GM23338 (cell line): ENCODE measurements at regions not wholly inside any gene's neighbourhood (a gene's known extent, or its start where the extent isn't known, plus 50 kb on each side); places are given as distances from the start of the nearest gene placed in this dataset.

Experiments used
- ATAC-seq: fragments of 200-7000 bp; cut with Tn5 transposase; 3 replicates; pipeline ENCODE4 v1.9.1; 2020
- DNase-seq: peaks from one replicate; pipeline ENCODE4 v3.0.0-alpha.2; 2015; ENCODE audit warnings: low spot score
- H2AFZ ChIP-seq: fragments of 200-600 bp; sonication (generic); 2 replicates; pipeline ENCODE4 v1.8.0; 2016; ENCODE audit warnings: antibody characterized with exemption, mild to moderate bottlenecking, moderate library complexity
- H3F3A ChIP-seq: fragments of 200-600 bp; sonication (generic); replicated peaks from 2 replicates; pipeline ENCODE4 v1.8.0; 2017; ENCODE audit warnings: antibody characterized with exemption, mixed run types, low read depth
- H3K27ac ChIP-seq: fragments of 200-600 bp; sonication (generic); 2 replicates; pipeline ENCODE4 v1.6.1; 2016; ENCODE audit warnings: low read depth
- H3K27me3 ChIP-seq: fragments of 200-600 bp; sonication (generic); 2 replicates; pipeline ENCODE4 v1.8.0; 2016; ENCODE audit warnings: mild to moderate bottlenecking, mixed run types, moderate library complexity; ENCODE audit not compliant: insufficient read depth
- H3K36me3 ChIP-seq: fragments of 200-600 bp; sonication (generic); 2 replicates; pipeline ENCODE4 v1.8.0; 2016; ENCODE audit warnings: mild to moderate bottlenecking; ENCODE audit not compliant: insufficient read depth
- H3K4me1 ChIP-seq: fragments of 200-600 bp; sonication (generic); 2 replicates; pipeline ENCODE4 v1.8.0; 2016; ENCODE audit warnings: mild to moderate bottlenecking, moderate library complexity; ENCODE audit not compliant: insufficient read depth
- H3K4me2 ChIP-seq: fragments of 200-600 bp; sonication (generic); 2 replicates; pipeline ENCODE4 v1.7.1; 2017; ENCODE audit warnings: mixed run types
- H3K4me3 ChIP-seq: fragments of 200-600 bp; sonication (generic); 2 replicates; pipeline ENCODE4 v1.6.1; 2016; ENCODE audit warnings: mixed run types
- H3K79me2 ChIP-seq: fragments of 200-600 bp; sonication (generic); replicated peaks from 2 replicates; pipeline ENCODE4 v1.8.0; 2017; ENCODE audit warnings: mild to moderate bottlenecking; ENCODE audit not compliant: insufficient read depth
- H3K9me2 ChIP-seq: fragments of 200-600 bp; sonication (generic); 2 replicates; pipeline ENCODE4 v1.8.0; 2017; ENCODE audit not compliant: insufficient read depth
- H4K20me1 ChIP-seq: fragments of 200-600 bp; sonication (generic); replicated peaks from 2 replicates; pipeline ENCODE4 v1.8.0; 2017; ENCODE audit warnings: mild to moderate bottlenecking; ENCODE audit not compliant: insufficient read depth
- H3K27ac Mint-ChIP-seq: 2 replicates; pipeline ENCODE4 v1.8.0; 2020; ENCODE audit warnings: inconsistent platforms, mild to moderate bottlenecking, moderate library complexity, mixed read lengths
- H3K27me3 Mint-ChIP-seq: 3 replicates; pipeline ENCODE4 v1.8.0; 2022; ENCODE audit warnings: low read depth, mild to moderate bottlenecking, moderate library complexity, mixed read lengths, inconsistent platforms; ENCODE audit not compliant: insufficient read depth, poor library complexity
- H3K36me3 Mint-ChIP-seq: 3 replicates; pipeline ENCODE4 v1.8.0; 2021; ENCODE audit warnings: low read depth, mild to moderate bottlenecking, inconsistent platforms, moderate library complexity, mixed read lengths
- H3K4me1 Mint-ChIP-seq: 3 replicates; pipeline ENCODE4 v1.8.0; 2020; ENCODE audit warnings: mild to moderate bottlenecking, inconsistent platforms, mixed read lengths
- H3K4me3 Mint-ChIP-seq: 3 replicates; pipeline ENCODE4 v1.8.0; 2021; ENCODE audit warnings: moderate library complexity, mild to moderate bottlenecking, inconsistent platforms, mixed read lengths
- H3K9me3 Mint-ChIP-seq: 3 replicates; pipeline ENCODE4 v1.8.0; 2020; ENCODE audit warnings: moderate library complexity, mild to moderate bottlenecking, inconsistent platforms, mixed read lengths
- CREB1 ChIP-seq: fragments of 250-450 bp; sonication (Bioruptor Pico); IDR thresholded peaks from 2 replicates; pipeline ENCODE4 v1.5.0; 2020; ENCODE audit warnings: low read depth, mild to moderate bottlenecking, moderate library complexity
- ETS1 ChIP-seq: IDR thresholded peaks from 2 replicates; pipeline ENCODE4 v1.6.1; 2016; ENCODE audit warnings: antibody characterized with exemption
- EZH2 ChIP-seq: fragments of 200-600 bp; sonication (generic); IDR thresholded peaks from one replicate; pipeline ENCODE4 v1.8.0; 2017; ENCODE audit warnings: antibody characterized with exemption, mild to moderate bottlenecking, low read depth; ENCODE audit not compliant: unreplicated experiment
- EZH2phosphoT487 ChIP-seq: fragments of 200-600 bp; sonication (generic); IDR thresholded peaks from one replicate; pipeline ENCODE4 v1.8.1; 2018; ENCODE audit warnings: antibody characterized with exemption; ENCODE audit not compliant: unreplicated experiment
- JUNB ChIP-seq: IDR thresholded peaks from one replicate; pipeline ENCODE4 v1.6.1; 2016; ENCODE audit warnings: antibody characterized with exemption; ENCODE audit not compliant: unreplicated experiment
- NANOG ChIP-seq: IDR thresholded peaks from 2 replicates; pipeline ENCODE4 v1.6.1; 2016; ENCODE audit warnings: antibody characterized with exemption, borderline replicate concordance
- REST ChIP-seq: IDR thresholded peaks from one replicate; pipeline ENCODE4 v1.6.1; 2018; ENCODE audit warnings: antibody characterized with exemption; ENCODE audit not compliant: unreplicated experiment
- ZNF114 ChIP-seq: fragments of 250-450 bp; sonication (Bioruptor Pico); IDR thresholded peaks from 2 replicates; pipeline ENCODE4 v1.5.0; 2020; ENCODE audit warnings: mild to moderate bottlenecking, moderate library complexity
- ZNF331 ChIP-seq: fragments of 250-450 bp; sonication (Bioruptor Pico); IDR thresholded peaks from 2 replicates; pipeline ENCODE4 v1.5.0; 2020; ENCODE audit warnings: low read depth, mild to moderate bottlenecking, moderate library complexity
- TF ChIP-seq, protein P1 (sequence below), 2 experiments: fragments of 200-600 bp in 1 of 2; sonication (generic) in 1 of 2; conservative IDR thresholded peaks; 2 replicates each; pipeline versions ENCODE4 v1.5.1 to v1.6.1; 2016 to 2017; ENCODE audit warnings: antibody characterized with exemption in 2 of 2, low read depth in 2 of 2, mild to moderate bottlenecking in 2 of 2, moderate library complexity in 1 of 2

GRCh38 chr6:98687752-98688151 lies 146.6 kb upstream of the POU3F2 start:
- Histone ChIP-seq H3K27me3 (no peaks in the 10 kb centered on the region), H3K9me2 (no peaks in the 10 kb centered on the region; the same call in 1 of the 2 replicates), H3F3A (no peaks in the 10 kb centered on the region), H2AFZ (no peak overlapping the region), H3K36me3 (no peaks in the 10 kb centered on the region), H3K79me2 (no peaks in the 10 kb centered on the region), H3K4me2 (no peak overlapping the region), H3K4me1 (no peaks in the 10 kb centered on the region), H3K4me3 (no peak overlapping the region), H4K20me1 (no peaks in the 10 kb centered on the region), H3K27ac (no peak overlapping the region)
- TF ChIP-seq JUNB (no peak), REST (no peak), ZNF114 (CRISPR knock-in tag) (no peak), EZH2phosphoT487 (no peak), EZH2 (no peak), ZNF331 (CRISPR knock-in tag) (no peak), CREB1 (CRISPR knock-in tag) (no peak), NANOG (no peak), ETS1 (no peak)
- TF ChIP-seq, protein P1, sequence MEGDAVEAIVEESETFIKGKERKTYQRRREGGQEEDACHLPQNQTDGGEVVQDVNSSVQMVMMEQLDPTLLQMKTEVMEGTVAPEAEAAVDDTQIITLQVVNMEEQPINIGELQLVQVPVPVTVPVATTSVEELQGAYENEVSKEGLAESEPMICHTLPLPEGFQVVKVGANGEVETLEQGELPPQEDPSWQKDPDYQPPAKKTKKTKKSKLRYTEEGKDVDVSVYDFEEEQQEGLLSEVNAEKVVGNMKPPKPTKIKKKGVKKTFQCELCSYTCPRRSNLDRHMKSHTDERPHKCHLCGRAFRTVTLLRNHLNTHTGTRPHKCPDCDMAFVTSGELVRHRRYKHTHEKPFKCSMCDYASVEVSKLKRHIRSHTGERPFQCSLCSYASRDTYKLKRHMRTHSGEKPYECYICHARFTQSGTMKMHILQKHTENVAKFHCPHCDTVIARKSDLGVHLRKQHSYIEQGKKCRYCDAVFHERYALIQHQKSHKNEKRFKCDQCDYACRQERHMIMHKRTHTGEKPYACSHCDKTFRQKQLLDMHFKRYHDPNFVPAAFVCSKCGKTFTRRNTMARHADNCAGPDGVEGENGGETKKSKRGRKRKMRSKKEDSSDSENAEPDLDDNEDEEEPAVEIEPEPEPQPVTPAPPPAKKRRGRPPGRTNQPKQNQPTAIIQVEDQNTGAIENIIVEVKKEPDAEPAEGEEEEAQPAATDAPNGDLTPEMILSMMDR (conservative IDR thresholded peaks at IDR 0.05; ENCODE audit: low read depth in 2 of 2) = no peak
- Mint-ChIP-seq H3K9me3 (no peaks in the 10 kb centered on the region), H3K36me3 (no peaks in the 10 kb centered on the region), H3K4me1 (no peaks in the 10 kb centered on the region; the same call in 2 of the 3 replicates), H3K27ac (no peak overlapping the region), H3K27me3 (peaks cover 2% of the 10 kb centered on the region), H3K4me3 (no peak overlapping the region)
- ATAC-seq = no peak
- DNase-seq = no peak
